ENCODE measurements at regions not wholly inside any gene's neighbourhood (a gene's known extent, or its start where the extent isn't known, plus 50 kb on each side); places are given as distances from the start of the nearest gene placed in this dataset.
"Not testable (repeated sequence)": the region's sequence is repeated elsewhere in the genome, so short reads cannot be mapped to it uniquely, and the experiment has no call there.

GRCh38 chr16:33634057-33634456 lies 174.6 kb downstream of the TP53TG3F start:
- H3K27ac ChIP-seq (ENCODE audit: low read length in 2 of 2); POLR2A ChIA-PET; H3K9ac ChIP-seq (ENCODE audit: low read length); H3K4me3 Mint-ChIP-seq; intact Hi-C loops (cut with micrococcal nuclease); H3K4me1 ChIP-seq (ENCODE audit: control insufficient read depth in 2 of 2, insufficient read depth in 2 of 2, low read length in 2 of 2); DNase-seq; H3K4me3 ChIP-seq (ENCODE audit: control extremely low read depth in 1 of 5, extremely low read depth in 1 of 5, insufficient read depth in 1 of 5, low read depth in 2 of 5, low read length in 4 of 5); H4K20me1 ChIP-seq (ENCODE audit: control insufficient read depth, insufficient read depth, low read length, poor library complexity, severe bottlenecking); H3K27me3 ChIP-seq (replicated peaks in 1 of 4; ENCODE audit: control extremely low read depth in 1 of 4, control insufficient read depth in 3 of 4, insufficient read depth in 4 of 4, low read length in 3 of 4); H3K9me3 Mint-ChIP-seq (ENCODE audit: insufficient read depth); H3K4me1 Mint-ChIP-seq; H3K27ac Mint-ChIP-seq; H3K4me2 ChIP-seq (replicated peaks; ENCODE audit: low read depth, low read length, poor library complexity, severe bottlenecking); H2AFZ ChIP-seq (ENCODE audit: insufficient read depth, low read depth, low read length, poor library complexity, severe bottlenecking); H3K79me2 ChIP-seq (ENCODE audit: control insufficient read depth, insufficient read depth, low read length); H3K36me3 ChIP-seq (replicated peaks in 1 of 2; ENCODE audit: control extremely low read depth in 1 of 2, control insufficient read depth in 1 of 2, extremely low read depth in 1 of 2, insufficient read depth in 2 of 2, low read length in 1 of 2); ATAC-seq (ENCODE audit: low read depth); H3K27me3 Mint-ChIP-seq; H3K9me3 ChIP-seq (ENCODE audit: control extremely low read depth in 1 of 3, control insufficient read depth in 2 of 3, insufficient read depth in 1 of 3, low read length in 2 of 3); CTCF ChIA-PET: not testable (repeated sequence)
- WGBS (ENCODE audit: insufficient coverage), result no CpG with 5 or more reads among the region's 3 CpGs

- H3K9ac ChIP-seq (ENCODE audit: low read length); H3K27me3 ChIP-seq (replicated peaks in 1 of 4; ENCODE audit: control extremely low read depth in 1 of 4, control insufficient read depth in 3 of 4, insufficient read depth in 4 of 4, low read length in 3 of 4); H3K27ac ChIP-seq (ENCODE audit: low read length in 2 of 2); H3K4me1 ChIP-seq (ENCODE audit: control insufficient read depth in 2 of 2, insufficient read depth in 2 of 2, low read length in 2 of 2); H3K79me2 ChIP-seq (ENCODE audit: control insufficient read depth, insufficient read depth, low read length); POLR2A ChIA-PET; H3K4me2 ChIP-seq (replicated peaks; ENCODE audit: low read depth, low read length, poor library complexity, severe bottlenecking); H3K4me1 Mint-ChIP-seq; H3K4me3 ChIP-seq (ENCODE audit: control extremely low read depth in 1 of 5, extremely low read depth in 1 of 5, insufficient read depth in 1 of 5, low read depth in 2 of 5, low read length in 4 of 5); H3K27me3 Mint-ChIP-seq; H2AFZ ChIP-seq (ENCODE audit: insufficient read depth, low read depth, low read length, poor library complexity, severe bottlenecking); DNase-seq; H3K9me3 ChIP-seq (ENCODE audit: control extremely low read depth in 1 of 3, control insufficient read depth in 2 of 3, insufficient read depth in 1 of 3, low read length in 2 of 3); ATAC-seq (ENCODE audit: low read depth); H3K36me3 ChIP-seq (replicated peaks in 1 of 2; ENCODE audit: control extremely low read depth in 1 of 2, control insufficient read depth in 1 of 2, extremely low read depth in 1 of 2, insufficient read depth in 2 of 2, low read length in 1 of 2); CTCF ChIA-PET; intact Hi-C loops (cut with micrococcal nuclease); H3K27ac Mint-ChIP-seq; H4K20me1 ChIP-seq (ENCODE audit: control insufficient read depth, insufficient read depth, low read length, poor library complexity, severe bottlenecking); H3K9me3 Mint-ChIP-seq (ENCODE audit: insufficient read depth); H3K4me3 Mint-ChIP-seq: not testable (repeated sequence)
Observed at GRCh38 chr16:33636760-33637159, 177.3 kb downstream of the TP53TG3F start.

DNA sequence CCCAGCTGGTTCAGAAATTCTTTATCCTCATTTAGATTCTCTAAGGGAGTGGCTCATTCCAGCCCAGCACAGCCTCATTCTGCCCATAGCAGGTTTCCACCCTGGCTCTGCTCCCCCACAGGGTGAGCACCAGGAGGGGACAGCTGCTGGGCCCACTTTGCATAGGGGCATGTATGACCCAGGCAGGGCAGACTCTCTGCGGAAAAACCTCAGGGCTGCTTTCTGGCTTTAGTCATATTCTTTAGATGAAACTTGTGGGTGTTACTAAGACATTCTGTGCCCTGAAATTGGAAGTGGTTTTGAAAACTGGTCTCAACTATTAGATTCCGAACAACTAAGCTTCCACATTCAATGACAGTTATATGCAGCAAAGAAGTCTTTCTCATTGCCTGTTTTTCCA lies 183.9 kb downstream of the TP53TG3F start:
- H4K20me1 ChIP-seq (ENCODE audit: control insufficient read depth, insufficient read depth, low read length, poor library complexity, severe bottlenecking); H3K36me3 ChIP-seq (replicated peaks in 1 of 2; ENCODE audit: control extremely low read depth in 1 of 2, control insufficient read depth in 1 of 2, extremely low read depth in 1 of 2, insufficient read depth in 2 of 2, low read length in 1 of 2); H3K4me2 ChIP-seq (replicated peaks; ENCODE audit: low read depth, low read length, poor library complexity, severe bottlenecking); ATAC-seq (ENCODE audit: low read depth); H3K9me3 ChIP-seq (ENCODE audit: control extremely low read depth in 1 of 3, control insufficient read depth in 2 of 3, insufficient read depth in 1 of 3, low read length in 2 of 3); CTCF ChIA-PET; H3K27me3 ChIP-seq (replicated peaks in 1 of 4; ENCODE audit: control extremely low read depth in 1 of 4, control insufficient read depth in 3 of 4, insufficient read depth in 4 of 4, low read length in 3 of 4); H2AFZ ChIP-seq (ENCODE audit: insufficient read depth, low read depth, low read length, poor library complexity, severe bottlenecking); H3K9ac ChIP-seq (ENCODE audit: low read length); H3K4me3 Mint-ChIP-seq; H3K4me1 Mint-ChIP-seq; H3K4me1 ChIP-seq (ENCODE audit: control insufficient read depth in 2 of 2, insufficient read depth in 2 of 2, low read length in 2 of 2); H3K9me3 Mint-ChIP-seq (ENCODE audit: insufficient read depth); POLR2A ChIA-PET; H3K27ac Mint-ChIP-seq; H3K79me2 ChIP-seq (ENCODE audit: control insufficient read depth, insufficient read depth, low read length); H3K4me3 ChIP-seq (ENCODE audit: control extremely low read depth in 1 of 5, extremely low read depth in 1 of 5, insufficient read depth in 1 of 5, low read depth in 2 of 5, low read length in 4 of 5); H3K27ac ChIP-seq (ENCODE audit: low read length in 2 of 2); DNase-seq; H3K27me3 Mint-ChIP-seq; intact Hi-C loops (cut with micrococcal nuclease): not testable (repeated sequence)
- WGBS (ENCODE audit: insufficient coverage), result 100% methylated on average over 1 of the region's 2 CpGs

- intact Hi-C loops (cut with micrococcal nuclease); H3K4me1 ChIP-seq (ENCODE audit: control insufficient read depth in 2 of 2, insufficient read depth in 2 of 2, low read length in 2 of 2); ATAC-seq (ENCODE audit: low read depth); CTCF ChIA-PET; DNase-seq; H2AFZ ChIP-seq (ENCODE audit: insufficient read depth, low read depth, low read length, poor library complexity, severe bottlenecking); H3K9ac ChIP-seq (ENCODE audit: low read length); H3K36me3 ChIP-seq (replicated peaks in 1 of 2; ENCODE audit: control extremely low read depth in 1 of 2, control insufficient read depth in 1 of 2, extremely low read depth in 1 of 2, insufficient read depth in 2 of 2, low read length in 1 of 2); H3K79me2 ChIP-seq (ENCODE audit: control insufficient read depth, insufficient read depth, low read length); H3K4me2 ChIP-seq (replicated peaks; ENCODE audit: low read depth, low read length, poor library complexity, severe bottlenecking); H3K4me3 Mint-ChIP-seq; H3K4me3 ChIP-seq (ENCODE audit: control extremely low read depth in 1 of 5, extremely low read depth in 1 of 5, insufficient read depth in 1 of 5, low read depth in 2 of 5, low read length in 4 of 5); H3K27me3 ChIP-seq (replicated peaks in 1 of 4; ENCODE audit: control extremely low read depth in 1 of 4, control insufficient read depth in 3 of 4, insufficient read depth in 4 of 4, low read length in 3 of 4); H3K9me3 ChIP-seq (ENCODE audit: control extremely low read depth in 1 of 3, control insufficient read depth in 2 of 3, insufficient read depth in 1 of 3, low read length in 2 of 3); POLR2A ChIA-PET; H3K9me3 Mint-ChIP-seq (ENCODE audit: insufficient read depth); H3K4me1 Mint-ChIP-seq; H3K27ac ChIP-seq (ENCODE audit: low read length in 2 of 2); H3K27me3 Mint-ChIP-seq; H4K20me1 ChIP-seq (ENCODE audit: control insufficient read depth, insufficient read depth, low read length, poor library complexity, severe bottlenecking); H3K27ac Mint-ChIP-seq: not testable (repeated sequence)
- no CpG with 5 or more reads among the region's 5 CpGs for WGBS (ENCODE audit: insufficient coverage)
Observed at GRCh38 chr16:33643698-33644381, 184.4 kb downstream of the TP53TG3F start.

Data from B cell (primary cell).